HUDEP-2 (cell line): ENCODE measurements at regions not wholly inside any gene's neighbourhood (a gene's known extent, or its start where the extent isn't known, plus 50 kb on each side); places are given as distances from the start of the nearest gene placed in this dataset.
"Not testable (repeated sequence)": the region's sequence is repeated elsewhere in the genome, so short reads cannot be mapped to it uniquely, and the experiment has no call there.

Experiments used
- DNase-seq, 76 experiments: peaks; one replicate each; lab custom pipeline; 2025; ENCODE audit not compliant: unreplicated experiment in 76 of 76; lab: John Stamatoyannopoulos, UW

DNA sequence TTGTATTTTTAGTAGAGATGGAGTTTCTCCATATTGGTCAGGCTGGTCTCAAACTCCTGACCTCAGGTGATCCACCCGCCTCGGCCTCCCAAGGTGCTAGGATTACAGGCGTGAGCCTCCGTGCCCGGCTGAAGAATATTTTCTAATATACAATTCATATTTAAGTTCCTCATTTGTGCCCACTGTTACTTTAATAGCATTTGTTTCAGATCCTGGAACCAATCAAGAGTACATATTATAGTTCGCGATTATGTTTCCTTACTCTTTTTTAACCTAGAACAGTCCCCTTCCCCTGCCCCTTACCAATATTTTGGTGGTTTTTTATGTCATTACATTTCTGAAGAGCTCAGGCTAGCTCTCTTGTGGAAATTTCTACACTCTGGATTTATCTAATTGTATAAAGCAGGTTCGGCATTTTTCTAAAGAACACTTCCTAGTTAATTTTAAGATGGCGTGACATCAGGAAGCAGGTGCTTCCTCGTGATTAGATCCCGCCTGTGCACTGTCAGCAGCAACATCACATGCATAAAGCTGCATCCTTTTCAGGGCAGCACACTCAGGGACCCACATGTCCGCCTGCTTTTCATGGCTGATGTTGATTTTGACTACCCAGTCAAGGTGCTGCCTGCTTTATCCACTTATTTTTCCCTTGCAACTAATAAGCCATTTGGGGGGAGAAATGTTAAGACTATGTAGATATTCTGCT lies 88.7 kb upstream of the EPHB3 start:
- DNase-seq, result no peak

DNA sequence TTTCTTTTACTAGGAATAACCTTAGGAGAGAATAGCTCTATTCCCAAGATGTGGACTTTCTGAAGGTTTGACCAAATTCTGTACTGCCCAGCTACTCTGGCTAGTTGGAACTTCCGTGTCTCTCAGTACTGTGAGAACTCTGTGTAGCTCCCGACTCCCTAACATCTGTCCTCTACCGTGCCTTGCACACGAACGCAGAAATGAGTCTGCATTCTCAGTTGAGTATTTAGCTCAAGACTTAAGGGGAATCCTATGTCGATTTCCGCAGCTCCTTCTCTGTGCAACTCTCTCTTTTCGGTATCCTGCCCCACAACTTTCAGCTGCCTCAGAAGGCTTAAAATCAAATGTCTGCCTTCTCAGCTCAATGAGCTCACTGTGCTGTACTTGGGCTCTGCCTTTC lies 86.7 kb upstream of the EPHB3 start:
- DNase-seq, result no peak

DNA sequence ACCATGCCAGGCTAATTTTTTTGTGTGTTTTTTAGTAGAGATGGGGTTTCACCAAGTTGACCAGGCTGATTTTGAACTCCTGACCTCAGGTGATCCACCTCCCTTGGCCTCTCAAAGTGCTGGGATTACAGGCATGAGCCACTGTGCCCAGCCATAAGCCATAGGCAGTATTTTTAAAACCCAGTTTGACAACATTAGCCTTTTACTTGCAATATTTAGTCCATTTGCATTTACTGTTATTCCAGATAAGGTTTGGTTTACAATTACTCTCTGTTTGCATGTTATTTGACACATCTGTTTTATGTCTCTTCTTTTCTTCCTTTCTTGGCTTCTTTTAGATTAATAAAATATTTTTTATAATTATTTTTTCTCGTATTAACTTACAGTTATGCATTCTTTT lies 83.6 kb upstream of the EPHB3 start:
- DNase-seq, result no peak

DNA sequence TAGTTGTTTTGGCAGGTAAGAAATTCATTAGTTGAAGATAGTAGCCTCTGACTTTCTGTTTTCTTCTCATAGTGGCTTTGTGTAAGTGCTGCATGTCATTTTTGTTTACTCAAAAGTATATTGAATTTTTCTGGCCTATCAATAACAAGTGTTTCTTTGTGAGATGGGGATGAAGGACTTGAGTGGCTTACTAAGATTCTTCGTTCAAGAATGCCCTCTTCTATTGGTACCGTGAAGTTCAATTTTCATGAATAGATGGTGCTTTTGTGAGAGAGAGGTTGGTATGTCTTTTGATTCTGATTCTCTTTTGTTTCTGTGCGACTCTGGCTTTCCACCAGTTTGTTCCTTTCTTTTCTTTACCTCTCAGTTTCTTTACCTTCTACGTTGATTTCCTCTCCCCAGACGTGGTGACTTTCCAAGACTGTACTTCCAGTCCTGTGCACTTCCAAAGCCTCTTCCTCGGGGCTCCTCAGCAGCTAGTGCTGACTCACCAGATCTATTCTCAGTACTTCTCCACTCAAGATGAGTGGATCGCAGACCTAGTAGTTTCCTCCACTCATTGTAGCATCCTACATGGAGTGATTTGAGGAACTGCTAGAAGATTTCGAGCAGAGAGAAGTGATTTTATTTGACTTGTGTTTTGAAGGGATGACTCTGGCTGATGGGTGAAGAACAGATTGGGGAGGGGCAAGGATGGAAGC lies 82.0 kb upstream of the EPHB3 start:
- DNase-seq, result no peak

DNA sequence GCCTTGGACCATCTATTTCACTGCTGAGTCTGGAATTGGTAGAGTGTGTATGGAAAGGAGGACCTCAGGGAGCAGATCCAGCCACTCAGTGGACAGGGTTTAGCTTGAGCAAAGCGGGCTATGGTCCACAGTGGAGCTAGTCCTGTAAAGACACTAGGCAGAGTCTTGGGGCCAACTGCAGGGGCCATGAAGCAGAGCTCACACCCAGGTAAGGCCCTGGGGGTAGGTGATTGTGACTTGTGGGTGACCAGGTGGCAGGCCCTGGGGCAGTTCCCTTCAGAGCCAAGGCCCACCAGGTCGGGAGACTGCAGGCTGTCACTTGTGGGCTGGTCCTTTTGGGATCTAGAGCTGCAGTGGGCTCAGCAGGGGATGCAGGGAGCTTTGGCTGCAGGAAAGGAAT lies 80.8 kb upstream of the EPHB3 start:
- DNase-seq, result no peak

DNA sequence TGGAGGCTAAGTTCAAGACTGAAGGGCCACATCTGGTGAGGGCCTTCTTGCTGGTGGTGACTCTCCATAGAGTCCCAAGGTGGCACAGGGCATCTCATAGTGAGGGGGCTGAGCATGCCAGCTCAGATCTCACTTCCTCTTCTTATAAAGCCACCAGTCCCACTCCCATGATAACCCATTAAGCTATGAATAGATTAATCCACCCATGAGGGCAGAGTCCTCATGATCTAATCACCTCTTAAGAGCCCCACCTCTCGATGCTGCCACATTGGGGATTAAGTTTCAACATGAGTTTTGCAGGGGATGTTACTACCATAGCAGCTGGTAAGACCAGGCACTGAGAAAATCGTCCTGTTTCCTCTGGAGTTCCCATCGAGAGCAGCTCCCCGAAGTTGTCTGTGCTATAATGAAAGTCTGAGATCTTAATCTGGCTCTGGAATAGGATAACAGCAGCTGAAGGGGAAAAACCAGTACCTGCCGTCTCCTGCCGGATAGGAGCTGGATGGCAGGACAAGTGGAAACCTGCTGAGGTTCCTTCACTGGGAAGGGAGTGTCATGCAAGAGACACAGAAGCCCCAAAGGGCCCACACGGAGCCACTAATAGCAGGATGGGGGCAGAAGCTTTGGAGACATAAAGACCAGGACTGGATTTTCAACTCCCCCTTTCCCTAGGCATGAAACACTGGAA lies 79.5 kb upstream of the EPHB3 start:
- no peak for DNase-seq

DNA sequence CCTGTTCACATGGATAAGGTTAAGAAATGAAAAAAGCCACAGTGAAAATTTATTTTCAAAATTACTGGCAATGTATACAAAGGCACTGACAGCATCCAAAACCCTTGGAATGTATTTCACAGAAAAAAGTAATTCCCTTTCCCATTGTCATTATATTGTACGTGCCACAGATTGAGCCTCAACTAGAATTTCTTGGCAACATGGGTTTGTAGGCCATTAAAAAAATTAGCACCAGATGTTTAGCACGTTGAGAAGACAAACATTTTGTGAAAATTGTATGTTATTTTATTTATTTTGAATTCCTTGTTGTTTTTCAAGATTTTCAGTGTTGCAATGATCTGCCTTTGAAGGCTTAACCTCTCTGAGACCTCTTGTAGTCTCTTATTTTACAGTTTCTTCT lies 76.3 kb upstream of the EPHB3 start:
- no peak for DNase-seq

DNA sequence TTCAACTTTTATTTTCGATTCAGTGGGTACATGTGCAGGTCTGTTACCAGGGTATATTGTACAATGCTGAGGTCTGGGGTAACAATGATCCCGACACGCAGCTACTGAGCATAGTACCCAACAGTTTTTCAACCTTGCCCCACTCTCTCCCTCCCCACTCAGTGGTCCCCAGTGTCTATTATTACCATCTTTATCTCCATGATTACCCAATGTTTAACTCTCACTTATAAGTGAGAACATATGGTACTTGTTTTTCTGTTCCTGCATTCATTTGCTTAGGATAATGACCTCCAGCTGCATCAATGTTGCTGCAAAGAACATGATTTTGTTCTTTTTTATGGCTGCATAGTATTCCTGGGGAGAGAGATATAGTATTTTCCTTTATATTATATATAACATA lies 75.7 kb upstream of the EPHB3 start:
- no peak for DNase-seq

DNA sequence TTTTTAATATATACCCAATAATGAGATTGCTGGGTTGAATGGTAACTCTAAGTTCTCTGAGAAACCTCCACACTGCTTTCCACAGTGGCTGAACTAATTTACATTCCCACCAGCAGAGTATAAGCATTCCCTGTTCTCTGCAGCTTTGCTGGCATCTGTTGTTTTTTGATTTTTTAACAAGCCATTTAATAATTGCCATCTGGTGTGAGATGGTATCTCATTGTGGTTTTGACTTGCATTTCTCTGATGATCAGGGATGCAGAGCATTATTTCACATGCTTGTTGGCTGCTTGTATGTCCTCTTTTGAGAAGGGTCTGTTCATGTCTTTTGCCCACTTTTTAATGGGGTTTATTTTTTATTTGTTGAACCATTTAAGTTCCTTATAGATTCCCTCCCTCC lies 75.0 kb upstream of the EPHB3 start:
- DNase-seq, result no peak

DNA sequence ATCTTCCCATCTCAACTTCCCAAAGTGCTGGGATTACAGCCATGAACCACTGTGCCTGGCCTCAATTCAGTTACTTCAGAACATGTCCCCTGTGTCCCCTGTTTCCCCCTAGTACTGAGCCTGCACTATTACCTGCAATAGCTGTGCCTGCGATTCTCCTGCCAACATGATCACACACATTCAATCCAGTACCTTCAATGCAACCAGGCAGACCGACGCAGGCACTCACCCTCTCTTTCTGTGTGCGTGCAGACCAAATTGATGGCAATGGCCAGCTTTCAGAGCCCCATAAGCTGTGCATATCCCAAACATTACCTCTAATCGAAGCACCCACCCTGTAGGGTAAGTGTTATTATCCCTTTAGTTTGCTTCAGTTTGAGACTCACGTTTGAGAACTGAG lies 73.0 kb upstream of the EPHB3 start:
- no peak for DNase-seq

DNA sequence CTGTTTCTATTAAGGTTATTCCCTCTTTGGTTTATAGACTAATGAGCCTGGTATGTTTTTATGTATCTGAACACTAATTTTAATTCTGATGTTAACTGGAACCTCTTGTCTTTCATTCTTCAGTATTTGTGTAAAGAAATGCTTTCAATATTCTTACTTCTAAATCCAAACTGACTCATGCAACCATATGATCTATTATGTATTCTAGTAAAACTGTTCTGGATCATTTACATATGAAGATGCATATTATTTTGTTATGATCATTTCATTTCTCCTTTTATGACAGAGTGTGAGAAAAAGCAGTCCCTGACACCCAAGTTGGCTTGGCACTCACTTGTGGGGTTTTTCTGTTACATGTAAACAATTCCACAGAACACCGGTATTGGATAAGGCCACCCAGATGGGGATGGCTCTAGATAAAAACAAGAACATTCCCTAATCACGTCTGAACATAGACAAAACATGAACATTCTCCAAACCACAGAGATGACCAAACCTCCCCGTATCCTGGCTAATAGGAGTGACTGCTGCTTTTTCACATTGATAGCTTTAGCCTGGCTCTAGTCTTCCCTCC lies 72.2 kb upstream of the EPHB3 start:
- peak in 2 of 76 experiments; percentile 4 to 7 for DNase-seq

DNA sequence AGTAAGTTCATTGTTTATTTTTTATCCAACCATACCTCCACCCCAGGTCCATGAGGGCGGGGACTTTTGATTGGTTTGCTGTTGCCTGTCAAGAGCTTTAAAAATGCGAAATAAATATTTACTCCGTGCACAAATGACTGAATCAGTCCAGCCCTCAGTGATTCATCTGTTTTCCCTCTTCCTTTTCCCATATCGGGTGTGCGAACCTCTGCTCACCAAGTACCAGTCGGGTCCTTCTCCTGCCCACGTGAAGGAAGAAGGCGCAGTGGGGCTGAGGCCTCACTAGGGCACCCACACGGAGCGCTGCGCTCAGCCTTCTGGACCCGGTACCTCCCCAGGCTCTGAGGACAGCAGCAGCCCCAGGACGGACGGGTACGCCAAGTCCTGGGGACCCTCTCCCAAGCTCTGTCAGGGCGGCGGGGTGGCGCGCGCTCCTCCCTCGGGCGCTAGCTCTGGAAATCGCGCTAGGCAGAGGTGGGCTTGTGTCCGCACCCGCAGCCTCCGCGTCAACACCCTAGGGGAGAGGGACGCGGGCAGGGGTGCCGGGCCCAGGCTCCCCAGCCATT lies 70.5 kb upstream of the EPHB3 start:
- DNase-seq, result no peak

DNA sequence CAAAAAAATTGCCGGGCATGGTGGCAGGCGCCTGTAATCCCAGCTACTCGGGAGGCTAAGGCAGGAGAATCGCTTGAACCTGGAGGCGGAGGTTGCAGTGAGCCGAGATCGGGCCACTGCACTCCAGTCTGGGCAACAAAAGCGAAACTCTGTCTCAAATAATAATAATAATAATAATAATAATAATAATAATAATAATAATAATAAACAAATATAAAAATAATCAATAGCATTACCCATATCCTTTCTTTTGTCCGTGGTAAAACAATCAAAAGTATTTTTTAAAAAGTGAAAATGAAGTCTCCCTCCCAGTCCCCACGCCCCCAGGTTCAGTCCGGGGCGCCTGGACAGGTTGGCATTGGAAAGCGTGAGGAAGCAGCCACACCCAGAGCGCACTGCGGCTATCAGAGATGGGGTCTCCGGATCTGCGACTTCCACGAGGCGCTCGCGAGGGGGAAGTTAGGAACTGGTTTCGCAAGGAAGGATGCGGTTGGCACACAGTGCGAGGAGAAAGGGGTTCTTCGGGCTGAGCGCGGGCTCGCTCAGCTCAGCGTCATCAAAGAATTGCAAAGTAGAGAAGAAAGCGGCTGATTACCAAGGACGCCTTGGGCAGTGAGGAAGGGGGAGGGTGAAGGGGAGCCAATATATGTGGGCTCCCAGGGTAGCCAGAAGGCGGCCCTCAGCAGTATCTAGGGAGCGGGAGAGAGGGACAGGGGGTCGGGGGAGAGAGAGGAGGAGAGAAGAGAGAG lies 69.5 kb upstream of the EPHB3 start:
- no peak for DNase-seq

DNA sequence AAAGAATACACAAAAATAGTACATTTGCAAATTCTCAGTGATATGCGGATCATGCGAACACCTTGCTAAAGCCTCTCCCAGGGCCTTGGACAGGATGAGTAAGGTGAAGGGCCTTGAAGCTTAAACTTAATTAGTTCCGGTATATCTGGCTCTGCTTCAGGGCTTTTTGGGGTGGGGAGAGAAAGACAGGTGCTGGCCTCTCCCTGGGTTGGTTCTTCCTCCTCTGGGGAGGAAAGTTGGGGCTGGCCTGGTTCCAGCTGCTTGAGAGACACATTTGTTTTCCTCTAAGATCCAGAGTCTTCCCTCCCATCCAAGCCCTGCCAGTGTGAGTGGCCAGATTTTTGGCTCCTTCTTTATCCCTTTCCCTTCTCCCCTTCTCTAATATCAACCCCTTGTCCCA lies 64.7 kb upstream of the EPHB3 start:
- no peak for DNase-seq

DNA sequence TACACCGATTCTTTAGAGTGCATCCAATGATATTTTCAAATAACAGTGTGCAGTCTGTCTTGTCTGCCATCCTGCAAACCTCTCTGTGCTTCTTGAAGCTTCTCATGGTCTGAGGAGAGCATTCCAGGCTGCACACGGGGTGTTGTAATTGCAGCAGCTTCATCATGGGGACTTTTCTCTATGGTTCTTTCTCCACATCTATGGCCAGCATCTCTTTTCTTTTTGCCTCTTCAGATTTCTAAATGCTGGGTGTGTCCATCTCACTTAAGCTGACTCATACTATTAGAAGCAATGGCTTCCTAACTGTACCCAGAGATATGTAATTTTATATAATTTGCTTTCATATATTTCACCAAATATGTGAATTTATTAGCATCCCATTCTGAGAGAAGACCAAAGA lies 63.8 kb upstream of the EPHB3 start:
- DNase-seq, result no peak

DNA sequence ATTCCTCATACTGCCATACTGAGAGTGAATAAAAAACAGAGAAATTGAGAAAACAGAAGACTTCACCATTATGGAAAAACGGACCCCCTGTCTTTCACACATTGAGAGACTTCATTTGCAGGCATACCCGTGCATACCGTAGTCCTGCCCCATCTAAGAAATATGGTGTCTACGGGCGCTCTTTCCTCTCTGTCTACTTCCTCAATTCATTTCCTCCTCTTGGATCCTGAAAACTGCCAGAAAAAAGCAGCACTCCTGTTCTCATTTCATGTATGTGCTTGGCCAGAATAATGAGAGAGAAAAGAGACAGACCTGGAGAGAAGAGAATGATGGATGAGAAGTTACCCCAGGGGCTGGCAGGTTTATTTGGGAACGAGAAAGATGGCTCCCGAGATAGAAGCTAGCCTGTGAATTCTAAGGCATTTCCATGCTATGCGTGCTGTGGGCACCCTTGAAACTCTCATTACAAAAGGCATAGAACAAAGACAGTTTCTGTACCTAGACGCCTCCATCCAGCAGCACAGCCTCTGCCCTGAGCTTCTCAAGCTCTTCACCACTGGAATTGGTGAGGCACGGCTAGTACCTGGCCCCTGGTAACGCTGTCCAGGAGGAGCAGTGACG lies 62.5 kb upstream of the EPHB3 start:
- no peak for DNase-seq

DNA sequence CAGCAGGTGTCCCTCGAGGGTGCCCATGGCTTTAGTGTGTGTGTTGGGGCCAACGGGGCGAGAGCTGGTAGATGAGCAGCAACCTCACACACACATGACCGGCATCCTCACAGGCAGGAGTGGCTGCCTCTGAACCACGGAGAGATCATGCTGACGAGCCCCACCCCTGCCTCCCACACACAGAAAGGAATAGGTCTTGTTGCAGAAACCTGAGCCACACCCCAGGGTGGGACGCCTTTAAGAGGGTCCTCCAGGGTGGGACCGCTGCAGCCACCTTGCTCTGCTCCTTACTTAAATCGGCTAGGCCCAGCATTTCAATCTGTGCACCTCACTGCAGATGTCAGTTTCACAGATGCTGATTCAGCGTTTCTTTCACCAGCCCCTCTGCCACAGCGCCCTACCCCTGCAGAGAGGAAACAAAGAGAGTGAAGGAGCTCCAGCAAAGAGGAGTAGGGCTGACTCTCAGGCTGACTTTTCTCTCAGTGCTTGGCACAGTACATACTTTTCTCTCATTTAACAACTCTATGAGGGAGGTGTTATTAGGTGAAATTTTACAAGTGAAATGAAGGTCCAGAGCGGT lies 61.2 kb upstream of the EPHB3 start:
- no peak for DNase-seq

DNA sequence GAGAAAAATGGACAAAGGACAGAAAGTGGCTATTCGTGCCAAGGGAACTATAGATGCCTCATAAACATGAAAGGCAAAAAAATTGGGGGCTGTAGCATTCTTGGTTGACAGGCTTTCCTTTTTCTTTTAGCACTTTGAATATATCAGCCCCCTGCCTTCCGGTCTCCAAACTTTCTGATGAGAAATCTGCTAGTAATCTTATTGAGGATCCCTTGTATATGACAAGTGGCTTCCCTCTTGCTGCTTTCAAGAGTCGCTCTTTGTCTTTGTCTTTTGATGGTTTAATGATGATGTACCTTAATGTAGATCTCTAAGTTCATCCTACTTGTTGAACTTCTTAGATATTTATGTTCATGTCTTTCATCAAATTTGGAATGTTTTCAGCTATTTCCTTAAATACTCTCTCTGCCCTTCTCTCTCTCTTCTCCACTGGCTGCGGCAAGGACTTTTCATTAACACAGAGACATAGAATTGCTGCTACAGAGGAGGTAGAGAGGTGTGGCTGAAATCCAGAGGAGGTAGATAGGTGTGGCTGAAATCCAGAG lies 59.4 kb upstream of the EPHB3 start:
- DNase-seq, result no peak

DNA sequence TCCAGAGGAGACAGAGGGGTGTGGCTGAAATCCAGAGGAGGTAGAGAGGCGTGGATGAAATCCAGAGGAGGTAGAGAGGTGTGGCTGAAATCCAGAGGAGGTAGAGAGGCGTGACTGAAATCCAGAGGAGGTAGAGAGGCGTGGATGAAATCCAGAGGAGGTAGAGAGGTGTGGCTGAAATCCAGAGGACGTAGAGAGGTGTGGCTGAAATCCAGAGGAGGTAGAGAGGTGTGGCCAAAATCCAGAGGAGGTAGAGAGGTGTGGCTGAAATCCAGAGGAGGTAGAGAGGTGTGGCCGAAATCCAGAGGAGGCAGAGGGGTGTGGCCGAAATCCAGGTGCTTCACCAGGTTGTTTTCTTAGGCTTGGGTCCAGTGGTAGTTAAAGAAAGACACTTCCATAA lies 58.7 kb upstream of the EPHB3 start:
- not testable (repeated sequence) for DNase-seq

DNA sequence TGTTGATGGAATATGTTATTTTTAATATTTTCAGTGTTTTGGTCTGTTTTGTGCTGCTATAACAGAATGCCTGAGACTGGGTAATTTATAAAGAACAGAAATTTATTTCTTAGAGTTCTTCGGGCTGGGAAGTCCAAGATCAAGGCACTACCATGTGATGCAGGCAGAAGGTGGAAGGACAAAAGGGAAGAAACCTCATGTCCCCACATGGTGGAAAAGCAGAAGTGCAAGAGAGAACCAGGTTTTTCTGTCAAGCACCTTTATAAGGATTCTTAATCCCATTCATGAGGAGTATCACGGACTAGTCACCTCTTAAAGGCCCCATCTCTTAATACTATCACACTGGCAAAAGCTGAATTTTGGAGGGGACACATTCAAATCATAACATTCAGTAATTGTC lies 57.9 kb upstream of the EPHB3 start:
- no peak for DNase-seq
